ENCODE measurements at regions not wholly inside any gene's neighbourhood (a gene's known extent, or its start where the extent isn't known, plus 50 kb on each side); places are given as distances from the start of the nearest gene placed in this dataset.

- TF ChIP-seq EZH2phosphoT487 (IDR thresholded peaks at IDR 0.05; ENCODE audit: borderline replicate concordance, low read length) (no peak), CTCF (IDR thresholded peaks at IDR 0.05; ENCODE audit: low read depth, low read length, poor library complexity, severe bottlenecking) (no peak)
Observed at GRCh38 chr2:217642944-217643343, 359.9 kb downstream of the TNS1 start.

All from DOHH2 (cell line).